ENCODE measurements at regions not wholly inside any gene's neighbourhood (a gene's known extent, or its start where the extent isn't known, plus 50 kb on each side); places are given as distances from the start of the nearest gene placed in this dataset.

DNA sequence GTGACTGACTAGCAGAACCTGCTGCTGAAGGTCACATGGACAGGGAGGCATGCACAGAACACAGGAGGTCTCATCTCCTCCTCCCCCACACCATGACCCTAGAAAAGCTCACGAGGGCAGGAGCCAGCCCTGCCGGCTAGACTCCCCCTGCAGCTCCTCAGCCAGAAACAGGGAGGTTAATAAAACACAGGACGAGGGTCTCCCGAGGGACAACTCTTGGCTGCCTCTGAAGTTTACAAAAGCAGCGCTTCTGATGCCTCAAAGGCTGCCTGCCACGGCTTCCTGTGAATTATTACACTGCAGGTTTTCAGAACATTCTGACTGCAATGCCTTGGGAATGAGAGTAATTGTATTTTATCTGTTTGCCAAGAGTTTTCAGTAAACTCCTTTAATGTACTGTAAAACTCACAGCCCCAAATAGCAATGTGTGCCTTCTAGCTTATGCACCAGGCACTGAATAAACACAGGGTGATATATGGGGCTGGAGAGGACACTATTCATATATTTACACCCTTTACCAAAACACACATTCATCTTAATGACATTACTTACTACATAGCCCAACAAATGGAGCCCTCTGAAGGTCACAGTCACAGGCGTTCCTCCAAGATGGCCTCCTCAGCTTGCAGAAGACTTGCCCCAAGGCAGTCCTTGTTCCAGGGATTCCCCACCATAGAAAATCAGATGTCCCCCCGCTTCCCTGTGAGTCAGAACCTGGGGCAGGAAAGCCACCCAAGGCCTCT lies 83.7 kb downstream of the C5orf15 start:
- in situ Hi-C loops (cut with MboI; ENCODE audit: low pct_unique_long_range_greater_than_20kb, low sequenced_read_pairs, unreplicated experiment) = no loop called here
- TF ChIP-seq CTCF (IDR thresholded peaks at IDR 0.05; ENCODE audit: extremely low read depth, insufficient read depth, missing control alignments) = no peak
- DNase-seq (ENCODE audit: low spot score) = no peak

GRCh38 chr5:133883916-133884315 lies 84.5 kb downstream of the C5orf15 start:
- in situ Hi-C loops (cut with MboI; ENCODE audit: low pct_unique_long_range_greater_than_20kb, low sequenced_read_pairs, unreplicated experiment) = no loop called here
- no peak for DNase-seq (ENCODE audit: low spot score)
- no peak for TF ChIP-seq CTCF (IDR thresholded peaks at IDR 0.05; ENCODE audit: extremely low read depth, insufficient read depth, missing control alignments)

DNA sequence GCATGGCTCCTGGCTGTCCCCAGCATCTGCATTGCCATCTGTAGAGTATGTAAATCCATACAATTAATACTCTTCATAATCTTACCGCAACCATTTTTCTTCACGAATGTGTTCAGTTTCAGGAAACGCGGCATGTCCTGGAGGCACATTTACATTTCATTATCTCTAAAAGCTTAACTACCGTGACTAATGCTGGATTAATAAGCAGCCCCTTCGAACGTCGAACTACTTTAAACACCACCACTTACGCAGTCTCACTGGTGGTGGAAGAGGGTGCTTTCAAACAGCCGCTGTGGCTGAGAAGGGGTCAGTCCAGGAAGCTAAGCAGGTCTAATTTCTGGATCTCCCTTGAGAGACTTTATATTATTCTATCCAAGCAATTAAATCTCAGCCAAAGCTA lies 85.6 kb downstream of the C5orf15 start:
- DNase-seq (ENCODE audit: low spot score) = no peak
- TF ChIP-seq CTCF (IDR thresholded peaks at IDR 0.05; ENCODE audit: extremely low read depth, insufficient read depth, missing control alignments) = no peak
- in situ Hi-C loops (cut with MboI; ENCODE audit: low pct_unique_long_range_greater_than_20kb, low sequenced_read_pairs, unreplicated experiment) = no loop called here

DNA sequence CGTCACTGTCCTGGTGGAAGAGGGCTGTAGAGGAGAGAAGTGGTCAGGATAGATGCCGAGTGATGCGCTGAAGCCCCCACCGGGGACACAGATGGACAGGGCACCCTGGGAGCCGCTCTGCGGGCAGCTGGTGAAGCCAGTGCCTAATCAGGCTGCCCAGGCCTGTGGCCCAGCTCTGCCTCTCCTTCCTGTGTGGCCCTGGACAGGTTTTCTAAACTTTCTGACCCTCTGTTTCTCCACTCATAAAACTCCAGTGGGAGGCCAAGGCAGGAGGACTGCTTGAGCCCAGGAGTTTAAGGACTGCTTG lies 86.1 kb downstream of the C5orf15 start:
- TF ChIP-seq CTCF (IDR thresholded peaks at IDR 0.05; ENCODE audit: extremely low read depth, insufficient read depth, missing control alignments) = no peak
- no peak for DNase-seq (ENCODE audit: low spot score)
- in situ Hi-C loops (cut with MboI; ENCODE audit: low pct_unique_long_range_greater_than_20kb, low sequenced_read_pairs, unreplicated experiment) = no loop called here

- in situ Hi-C loops (cut with MboI; ENCODE audit: low pct_unique_long_range_greater_than_20kb, low sequenced_read_pairs, unreplicated experiment) = no loop called here
- DNase-seq (ENCODE audit: low spot score) = no peak
- TF ChIP-seq CTCF (IDR thresholded peaks at IDR 0.05; ENCODE audit: extremely low read depth, insufficient read depth, missing control alignments) = no peak
These were observed 86.6 kb downstream of the C5orf15 start for GRCh38 chr5:133881576-133882388.

- in situ Hi-C loops (cut with MboI; ENCODE audit: low pct_unique_long_range_greater_than_20kb, low sequenced_read_pairs, unreplicated experiment) = no loop called here
- no peak for DNase-seq (ENCODE audit: low spot score)
- no peak for TF ChIP-seq CTCF (IDR thresholded peaks at IDR 0.05; ENCODE audit: extremely low read depth, insufficient read depth, missing control alignments)
These were observed 90.2 kb downstream of the C5orf15 start for GRCh38 chr5:133878236-133878555.

Data from GM13977 (cell line).